Upper lobe of right lung (tissue), 1 donor: ENCODE measurements at regions not wholly inside any gene's neighbourhood (a gene's known extent, or its start where the extent isn't known, plus 50 kb on each side); places are given as distances from the start of the nearest gene placed in this dataset.
"Not testable (repeated sequence)": the region's sequence is repeated elsewhere in the genome, so short reads cannot be mapped to it uniquely, and the experiment has no call there.

Experiments
- ATAC-seq: fragments of 200-7000 bp; cut with Tn5 transposase; one replicate; pipeline ENCODE4 v1.9.1; 2020; ENCODE audit warnings: mild to moderate bottlenecking, moderate library complexity
- DNase-seq: peaks from one replicate; pipeline ENCODE4 v3.0.0-alpha.2; 2020
- H3K27ac ChIP-seq: fragments of 200-600 bp; one replicate; pipeline ENCODE4 v1.8.0; 2022
- H3K27me3 ChIP-seq: fragments of 200-600 bp; one replicate; pipeline ENCODE4 v1.8.0; 2022; ENCODE audit warnings: mild to moderate bottlenecking
- H3K36me3 ChIP-seq: fragments of 200-600 bp; one replicate; pipeline ENCODE4 v1.8.0; 2022
- H3K4me1 ChIP-seq: fragments of 200-600 bp; one replicate; pipeline ENCODE4 v1.8.0; 2022
- H3K4me3 ChIP-seq: fragments of 200-600 bp; one replicate; pipeline ENCODE4 v1.8.0; 2022; ENCODE audit warnings: mild to moderate bottlenecking
- H3K9me3 ChIP-seq: fragments of 200-600 bp; one replicate; pipeline ENCODE4 v1.8.0; 2022
- CTCF ChIP-seq: fragments of 200-600 bp; IDR thresholded peaks from one replicate; pipeline ENCODE4 v1.8.0; 2022; ENCODE audit warnings: antibody characterized with exemption
- intact Hi-C: fragments of 100-400 bp; cut with DNase I; formaldehyde crosslinking; loops from one replicate; pipeline ENCODE4 v1.11.0; 2022
- donor health status: DM: no; HTN: yes; CAD: no; lungs with severe emphysema.

GRCh38 chr15:25989327-25989726 lies 126.2 kb upstream of the ATP10A start:
- Histone ChIP-seq H3K9me3 (no peaks in the 10 kb centered on the region), H3K27me3 (no peaks in the 10 kb centered on the region), H3K4me3 (no peak overlapping the region), H3K4me1 (no peaks in the 10 kb centered on the region), H3K27ac (no peak overlapping the region), H3K36me3 (no peaks in the 10 kb centered on the region)
- no peak for TF ChIP-seq CTCF
- DNase-seq (no peak), ATAC-seq (peak; percentile 19)
- intact Hi-C loops, result no loop called here

GRCh38 chr15:25988716-25989115 lies 125.6 kb upstream of the ATP10A start:
- DNase-seq, H3K4me1 ChIP-seq, ATAC-seq, H3K9me3 ChIP-seq, intact Hi-C loops, H3K27ac ChIP-seq, H3K4me3 ChIP-seq, H3K27me3 ChIP-seq, H3K36me3 ChIP-seq: not testable (repeated sequence)

GRCh38 chr15:25987638-25988037 lies 124.5 kb upstream of the ATP10A start:
- no peak for TF ChIP-seq CTCF
- Histone ChIP-seq H3K36me3 (no peaks in the 10 kb centered on the region), H3K27me3 (no peaks in the 10 kb centered on the region), H3K9me3 (no peaks in the 10 kb centered on the region), H3K4me3 (no peak overlapping the region), H3K4me1 (no peaks in the 10 kb centered on the region), H3K27ac (no peak overlapping the region)
- intact Hi-C loops, result no loop called here
- DNase-seq (no peak), ATAC-seq (no peak)

GRCh38 chr15:25985165-25985564 lies 122.0 kb upstream of the ATP10A start:
- no peak for DNase-seq

GRCh38 chr15:25982736-25983135 lies 119.6 kb upstream of the ATP10A start:
- no peak overlapping the region for H3K4me3 ChIP-seq
- intact Hi-C loops, result no loop called here
- TF ChIP-seq CTCF, result no peak
- H3K27ac ChIP-seq, result no peak overlapping the region
- no peaks in the 10 kb centered on the region for H3K9me3 ChIP-seq
- DNase-seq, result no peak
- no peaks in the 10 kb centered on the region for H3K4me1 ChIP-seq
- H3K27me3 ChIP-seq, result no peaks in the 10 kb centered on the region
- ATAC-seq, result no peak
- no peaks in the 10 kb centered on the region for H3K36me3 ChIP-seq

More at GRCh38 chr15:25985165-25985564, 122.0 kb upstream of the ATP10A start:
- no peak for TF ChIP-seq CTCF
- Histone ChIP-seq H3K4me3 (no peak overlapping the region), H3K4me1 (no peaks in the 10 kb centered on the region), H3K27me3 (no peaks in the 10 kb centered on the region), H3K36me3 (no peaks in the 10 kb centered on the region), H3K27ac (no peak overlapping the region), H3K9me3 (no peaks in the 10 kb centered on the region)
- intact Hi-C loops, result no loop called here
- ATAC-seq, result no peak

- DNase-seq (no peak), ATAC-seq (no peak)
- H3K4me3 ChIP-seq, result no peak overlapping the region
- no peaks in the 10 kb centered on the region for H3K36me3 ChIP-seq
- H3K4me1 ChIP-seq, result no peaks in the 10 kb centered on the region
- no peak overlapping the region for H3K27ac ChIP-seq
- intact Hi-C loops, result no loop called here
- no peaks in the 10 kb centered on the region for H3K9me3 ChIP-seq
- no peaks in the 10 kb centered on the region for H3K27me3 ChIP-seq
- TF ChIP-seq CTCF, result no peak
These were observed 118.0 kb upstream of the ATP10A start for GRCh38 chr15:25981114-25981513.
